Esophagus muscularis mucosa (tissue), 4 donors: ENCODE measurements at regions not wholly inside any gene's neighbourhood (a gene's known extent, or its start where the extent isn't known, plus 50 kb on each side); places are given as distances from the start of the nearest gene placed in this dataset.

Experiments
- EP300 ChIP-seq: sonication (generic); formaldehyde crosslinking; IDR thresholded peaks from one replicate; pipeline ENCODE4 v1.6.1; 2017; ENCODE audit warnings: antibody characterized with exemption
- POLR2A ChIP-seq: fragments of 450-650 bp; IDR thresholded peaks from one replicate; pipeline ENCODE4 v1.6.1; 2017; ENCODE audit warnings: antibody characterized with exemption, moderate library complexity, mild to moderate bottlenecking, low read depth
- POLR2AphosphoS5 ChIP-seq, 2 donors: sonication (generic); formaldehyde crosslinking; IDR thresholded peaks; one replicate each; pipeline ENCODE4 v1.6.1; 2017; ENCODE audit warnings: antibody characterized with exemption in 2 of 2
- TF ChIP-seq, protein P1 (sequence below), 3 experiments: fragments of 200-600 bp in 2 of 3; fragments of 450-650 bp in 1 of 3; sonication (generic) in 2 of 3; IDR thresholded peaks; one replicate each; pipeline ENCODE4 v1.5.1; 2017 to 2019; ENCODE audit warnings: antibody characterized with exemption in 3 of 3, mild to moderate bottlenecking in 2 of 3, moderate library complexity in 1 of 3

DNA sequence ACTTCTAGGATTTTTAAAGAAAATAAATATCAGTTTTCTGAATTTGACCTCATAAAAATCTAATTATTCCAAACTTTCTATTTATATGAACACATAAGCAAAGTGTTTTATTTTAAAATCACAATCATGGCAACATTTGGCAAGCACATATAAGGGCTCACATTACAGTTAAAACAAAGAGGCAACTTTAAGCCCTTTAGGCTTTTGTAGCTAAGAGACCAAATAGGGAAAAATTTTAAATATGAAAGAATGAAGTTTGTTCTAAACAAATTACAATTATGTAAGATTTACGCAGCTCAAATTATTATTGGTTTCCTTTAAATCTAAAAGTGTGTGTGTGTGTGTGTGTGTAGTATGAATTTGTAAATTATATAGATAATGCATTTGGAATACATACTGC is 267.0 kb downstream of the ZIC4 start:
- TF ChIP-seq, protein P1, sequence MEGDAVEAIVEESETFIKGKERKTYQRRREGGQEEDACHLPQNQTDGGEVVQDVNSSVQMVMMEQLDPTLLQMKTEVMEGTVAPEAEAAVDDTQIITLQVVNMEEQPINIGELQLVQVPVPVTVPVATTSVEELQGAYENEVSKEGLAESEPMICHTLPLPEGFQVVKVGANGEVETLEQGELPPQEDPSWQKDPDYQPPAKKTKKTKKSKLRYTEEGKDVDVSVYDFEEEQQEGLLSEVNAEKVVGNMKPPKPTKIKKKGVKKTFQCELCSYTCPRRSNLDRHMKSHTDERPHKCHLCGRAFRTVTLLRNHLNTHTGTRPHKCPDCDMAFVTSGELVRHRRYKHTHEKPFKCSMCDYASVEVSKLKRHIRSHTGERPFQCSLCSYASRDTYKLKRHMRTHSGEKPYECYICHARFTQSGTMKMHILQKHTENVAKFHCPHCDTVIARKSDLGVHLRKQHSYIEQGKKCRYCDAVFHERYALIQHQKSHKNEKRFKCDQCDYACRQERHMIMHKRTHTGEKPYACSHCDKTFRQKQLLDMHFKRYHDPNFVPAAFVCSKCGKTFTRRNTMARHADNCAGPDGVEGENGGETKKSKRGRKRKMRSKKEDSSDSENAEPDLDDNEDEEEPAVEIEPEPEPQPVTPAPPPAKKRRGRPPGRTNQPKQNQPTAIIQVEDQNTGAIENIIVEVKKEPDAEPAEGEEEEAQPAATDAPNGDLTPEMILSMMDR (IDR thresholded peaks at IDR 0.05): no peak
- TF ChIP-seq POLR2AphosphoS5 (IDR thresholded peaks at IDR 0.05) (no peak), POLR2A (no peak), EP300 (no peak)
